UCSD-AML1 (cell line): ENCODE measurements at regions not wholly inside any gene's neighbourhood (a gene's known extent, or its start where the extent isn't known, plus 50 kb on each side); places are given as distances from the start of the nearest gene placed in this dataset.

Experiments
- DNase-seq: peaks from one replicate; lab custom pipeline; 2025; ENCODE audit not compliant: unreplicated experiment; lab: John Stamatoyannopoulos, UW

DNA sequence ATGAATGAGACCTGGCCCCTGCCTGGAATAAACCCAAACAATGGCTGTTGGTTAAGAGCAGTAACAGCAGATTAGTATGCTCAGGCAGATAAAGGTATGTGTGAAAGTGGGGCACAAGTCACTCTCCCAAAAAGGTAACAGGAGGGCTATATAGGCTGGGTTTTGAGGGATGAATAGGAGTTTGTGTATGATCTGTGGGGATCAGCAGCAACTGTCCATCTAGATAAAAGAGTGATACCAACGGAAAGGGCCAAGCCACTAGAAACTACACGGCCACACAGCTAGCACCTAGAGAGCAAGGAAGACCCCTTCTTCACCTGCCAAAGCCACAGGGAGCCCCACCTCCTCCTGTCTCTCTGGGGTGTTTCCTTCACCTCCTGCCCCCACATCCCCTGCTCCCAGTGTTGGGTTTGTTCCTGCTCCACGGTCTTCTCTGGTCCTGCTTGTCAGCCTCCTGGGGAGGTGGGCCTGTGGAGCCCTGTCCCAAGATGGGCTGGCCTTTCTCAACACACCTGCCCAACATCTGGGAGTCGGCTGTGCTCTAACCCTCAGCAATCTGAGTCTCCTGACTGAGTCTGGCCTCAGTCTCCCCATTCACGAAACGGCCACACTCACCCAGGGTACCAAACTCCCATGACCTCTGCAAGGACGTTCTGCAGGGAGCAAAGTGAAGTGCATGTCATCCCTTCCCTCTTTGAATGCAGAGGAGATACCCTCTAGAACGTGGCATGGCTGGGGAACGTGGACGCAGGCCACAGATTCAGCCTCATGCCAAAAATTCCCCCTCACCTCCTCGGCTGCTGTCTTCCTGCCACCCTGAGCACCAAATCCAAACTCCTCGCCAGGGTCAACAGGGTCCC lies 108.2 kb downstream of the NCOR2 start:
- no peak for DNase-seq

DNA sequence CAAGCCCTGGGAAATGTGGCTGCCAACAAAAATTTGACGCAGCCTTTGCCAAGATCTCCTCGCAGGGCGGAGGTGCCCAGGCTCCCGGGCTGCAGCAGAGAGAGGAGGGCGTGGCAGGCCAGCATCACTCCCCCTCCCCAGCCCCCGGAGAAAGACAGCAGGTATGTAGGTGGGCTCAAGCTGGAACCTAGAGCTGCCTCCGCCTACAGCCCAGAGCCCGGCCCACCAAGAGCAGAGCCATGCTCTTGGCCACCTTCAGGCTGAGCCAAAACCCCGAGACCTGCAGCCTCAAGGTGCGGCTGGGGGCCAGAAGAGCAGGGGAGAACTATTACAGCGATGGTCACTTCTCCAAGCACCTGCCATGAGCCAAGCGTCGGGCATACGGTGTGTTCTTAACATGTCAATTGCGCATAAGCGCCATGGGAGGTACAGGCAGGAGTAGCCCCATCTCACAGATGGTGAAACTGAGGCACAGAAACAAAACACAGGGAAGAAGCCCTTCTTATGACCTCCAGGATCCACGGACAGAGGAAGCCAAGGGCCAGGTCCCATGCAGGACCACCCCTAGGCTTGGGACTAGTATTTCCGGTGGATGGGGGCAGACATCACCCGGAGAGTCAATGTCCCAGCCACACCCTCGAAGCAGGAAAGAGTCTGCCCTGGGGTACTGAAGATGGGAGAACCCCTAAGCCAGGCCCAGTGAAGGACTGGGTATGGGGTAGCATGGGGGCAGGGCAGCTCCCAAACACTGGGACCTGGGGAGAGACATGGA lies 109.0 kb downstream of the NCOR2 start:
- no peak for DNase-seq

DNA sequence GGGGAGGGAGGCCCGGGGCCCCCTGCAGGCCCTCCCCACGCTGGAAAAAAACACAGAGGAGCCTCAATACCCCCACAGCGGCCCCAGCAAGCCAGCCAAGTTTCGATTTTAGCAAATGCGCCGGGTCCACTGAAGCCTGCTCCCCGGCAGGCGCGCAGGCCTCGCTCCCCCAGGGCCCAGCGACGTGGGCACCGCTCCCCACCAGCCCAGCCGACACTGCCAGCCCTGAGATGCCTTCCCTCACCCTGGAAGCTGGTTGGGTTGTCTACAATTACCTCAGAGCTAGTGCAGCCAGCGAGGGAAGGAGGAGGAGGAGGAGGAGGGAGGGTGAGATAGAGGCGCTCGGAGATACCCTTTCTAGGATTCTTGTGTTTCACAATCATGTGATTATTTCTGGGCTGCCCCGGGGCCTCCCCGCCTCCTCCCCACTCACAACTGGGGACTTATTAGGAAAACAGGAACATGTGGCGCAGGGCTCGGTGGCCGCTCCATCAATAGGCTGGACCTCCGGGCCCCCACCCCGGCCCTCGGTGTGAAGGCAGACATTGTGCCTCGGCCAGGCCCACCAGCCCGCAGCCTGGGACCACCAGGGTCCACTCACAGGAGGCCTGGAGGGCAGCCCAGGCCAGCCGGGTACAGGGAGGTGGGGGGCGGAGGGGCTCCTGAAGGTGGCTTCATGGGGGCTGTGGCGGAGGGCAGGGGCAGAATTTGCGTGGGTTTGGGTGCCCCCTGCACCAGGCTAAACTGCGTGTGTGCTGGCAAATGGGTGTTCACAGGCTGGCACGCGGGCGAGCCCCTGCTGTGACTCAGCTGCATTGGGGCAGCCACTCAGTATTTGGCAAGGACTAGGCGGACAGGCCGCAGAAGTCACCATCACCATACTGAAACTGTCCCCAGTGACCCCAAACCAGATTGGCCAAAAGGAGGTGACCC lies 109.9 kb downstream of the NCOR2 start:
- DNase-seq = peak; percentile 74

DNA sequence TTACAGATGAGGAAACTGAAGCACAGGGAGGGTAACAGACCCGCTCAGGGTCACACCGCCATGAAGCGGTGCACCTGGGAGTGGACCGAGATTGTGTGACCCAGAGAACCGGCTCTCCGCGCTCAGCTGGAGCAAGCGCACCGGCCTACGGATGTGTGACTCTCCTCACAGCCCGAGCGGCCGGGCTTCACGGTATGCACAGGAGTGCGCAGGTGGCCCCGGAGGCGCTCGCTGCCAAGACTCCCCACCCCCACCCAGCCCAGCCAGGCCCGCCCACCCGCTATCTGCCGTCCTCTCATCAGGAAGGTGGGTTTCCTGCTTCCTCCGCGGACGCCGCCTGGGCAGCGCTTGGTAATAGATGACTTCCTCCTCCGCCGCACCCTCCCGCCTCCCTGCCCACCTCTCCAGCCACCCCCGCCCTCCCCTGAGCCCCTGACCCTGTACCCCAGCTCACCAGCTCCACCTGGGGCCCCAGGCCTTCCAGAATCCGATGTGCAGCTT lies 110.7 kb downstream of the NCOR2 start:
- DNase-seq = peak; percentile 82

DNA sequence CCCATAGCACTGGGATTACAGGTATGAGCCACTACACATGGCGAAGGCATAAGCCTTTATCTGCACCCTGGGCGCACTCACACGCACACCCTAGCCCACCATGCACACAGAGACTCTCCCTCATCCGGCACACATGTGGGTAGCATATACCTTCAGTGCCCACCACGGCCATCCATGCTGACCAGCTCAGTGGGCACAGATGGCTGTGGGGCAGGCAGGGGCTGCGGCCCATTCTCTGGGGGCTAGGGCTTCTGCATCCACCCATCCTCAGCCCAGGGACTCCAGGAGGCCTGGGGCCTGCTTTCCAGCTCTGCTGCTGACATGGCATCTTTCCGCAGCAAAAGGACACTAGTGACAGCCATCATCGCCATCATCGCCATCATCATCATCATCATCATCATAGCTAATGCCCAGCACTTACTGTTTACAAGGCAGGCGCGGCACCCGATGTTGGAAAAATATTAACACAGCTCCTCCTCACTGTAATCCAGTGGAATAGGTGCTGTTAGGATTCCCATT lies 111.2 kb downstream of the NCOR2 start:
- no peak for DNase-seq

DNA sequence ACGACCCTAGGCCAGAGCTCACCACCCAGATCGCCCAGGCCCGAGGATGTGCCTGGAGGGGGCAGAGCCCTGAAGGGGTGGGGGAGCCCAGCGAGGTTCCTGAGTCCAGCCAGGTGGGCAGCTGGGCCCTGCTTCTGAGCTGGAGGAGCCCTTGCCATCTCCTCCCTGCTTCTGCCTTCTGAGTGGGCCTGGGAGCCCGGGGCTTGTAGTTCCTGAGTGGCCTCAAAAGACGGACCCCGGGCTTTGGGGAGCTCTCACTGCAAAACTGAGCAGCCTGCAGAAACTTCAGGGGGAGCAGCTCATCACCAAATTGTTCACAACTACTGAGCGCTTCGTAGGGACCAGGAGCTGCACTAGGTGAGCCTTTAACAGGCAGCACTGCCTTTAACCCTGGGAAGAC lies 112.1 kb downstream of the NCOR2 start:
- DNase-seq = no peak

DNA sequence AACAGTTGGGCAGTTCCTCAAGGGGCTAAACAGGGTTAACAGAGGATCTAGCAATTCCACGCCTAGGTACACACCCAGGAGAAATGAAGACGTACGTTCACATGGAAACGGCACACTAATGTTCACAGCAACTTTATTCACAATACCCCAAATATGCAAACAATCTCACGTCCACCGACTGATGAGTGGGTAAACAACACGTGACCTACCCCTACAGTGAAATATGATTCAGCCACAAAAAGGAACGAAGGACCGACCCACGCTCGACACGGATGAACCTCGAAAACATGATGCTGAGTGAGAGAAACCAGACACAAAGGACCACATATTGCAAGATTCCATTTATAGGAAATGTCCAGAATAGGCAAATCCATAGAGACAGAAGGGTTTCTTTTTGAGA lies 112.7 kb downstream of the NCOR2 start:
- DNase-seq = no peak

DNA sequence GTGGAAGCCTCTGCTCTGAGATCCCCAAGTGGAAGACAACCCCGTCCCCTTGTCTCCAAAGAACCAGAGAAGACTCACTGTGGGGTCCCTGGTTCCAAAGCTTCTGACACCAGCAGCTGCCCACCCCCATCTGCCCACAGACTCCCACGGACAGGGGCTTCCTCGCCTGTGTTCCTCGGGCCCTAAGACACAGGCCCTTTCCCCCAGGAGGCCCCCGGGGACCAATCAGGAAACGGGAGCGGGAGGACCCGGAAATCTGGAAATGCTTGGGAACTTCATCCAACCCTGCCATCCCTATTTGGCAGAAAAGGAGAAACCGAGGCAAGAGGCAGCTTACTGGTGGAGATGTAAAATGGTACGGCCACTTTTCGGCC lies 113.1 kb downstream of the NCOR2 start:
- no peak for DNase-seq

DNA sequence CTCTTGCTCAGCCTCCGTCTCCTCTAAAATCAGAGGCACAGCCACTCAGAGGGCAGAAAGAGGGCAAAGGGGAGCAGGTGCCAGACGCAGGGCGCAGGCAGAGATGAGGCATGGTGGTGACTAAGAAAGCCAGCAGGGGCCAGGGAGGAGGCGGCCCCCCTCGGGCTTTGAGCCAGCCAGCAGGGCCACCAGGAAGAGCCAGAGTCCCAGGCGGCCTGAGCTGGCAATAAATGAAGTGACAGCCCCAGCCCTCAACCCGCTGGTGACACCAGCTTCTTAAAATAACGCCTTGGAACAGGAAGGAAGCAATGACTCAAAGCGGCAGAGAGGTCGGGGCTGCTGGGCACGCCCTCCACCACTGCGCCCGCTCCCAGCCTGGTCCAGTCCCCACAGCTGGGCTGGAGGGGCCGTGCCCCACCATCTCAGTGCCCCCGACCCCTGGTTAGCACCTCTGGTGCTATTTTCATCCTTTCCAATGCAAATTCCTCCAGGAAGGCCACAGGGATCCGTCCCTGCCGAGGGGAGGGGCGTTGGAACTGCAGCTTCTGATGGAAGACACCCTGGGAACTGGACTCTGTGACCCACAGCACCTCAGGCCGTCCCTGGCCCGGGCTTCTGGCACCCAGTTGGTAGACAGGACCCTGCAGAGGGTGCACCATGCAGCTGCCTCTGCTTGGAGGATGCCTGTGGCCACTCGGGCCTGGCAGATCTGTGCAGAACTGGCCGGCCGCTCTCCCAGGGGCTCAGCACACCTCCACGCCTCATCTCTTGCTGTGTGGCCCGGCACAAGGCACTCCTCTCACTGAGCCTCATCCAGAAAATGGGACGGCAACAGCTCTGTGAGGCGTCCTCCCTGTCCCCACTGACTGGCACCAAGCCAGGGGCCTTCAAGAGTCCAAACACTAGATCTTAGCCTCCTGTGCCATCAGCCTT lies 113.7 kb downstream of the NCOR2 start:
- DNase-seq = peak; percentile 88

DNA sequence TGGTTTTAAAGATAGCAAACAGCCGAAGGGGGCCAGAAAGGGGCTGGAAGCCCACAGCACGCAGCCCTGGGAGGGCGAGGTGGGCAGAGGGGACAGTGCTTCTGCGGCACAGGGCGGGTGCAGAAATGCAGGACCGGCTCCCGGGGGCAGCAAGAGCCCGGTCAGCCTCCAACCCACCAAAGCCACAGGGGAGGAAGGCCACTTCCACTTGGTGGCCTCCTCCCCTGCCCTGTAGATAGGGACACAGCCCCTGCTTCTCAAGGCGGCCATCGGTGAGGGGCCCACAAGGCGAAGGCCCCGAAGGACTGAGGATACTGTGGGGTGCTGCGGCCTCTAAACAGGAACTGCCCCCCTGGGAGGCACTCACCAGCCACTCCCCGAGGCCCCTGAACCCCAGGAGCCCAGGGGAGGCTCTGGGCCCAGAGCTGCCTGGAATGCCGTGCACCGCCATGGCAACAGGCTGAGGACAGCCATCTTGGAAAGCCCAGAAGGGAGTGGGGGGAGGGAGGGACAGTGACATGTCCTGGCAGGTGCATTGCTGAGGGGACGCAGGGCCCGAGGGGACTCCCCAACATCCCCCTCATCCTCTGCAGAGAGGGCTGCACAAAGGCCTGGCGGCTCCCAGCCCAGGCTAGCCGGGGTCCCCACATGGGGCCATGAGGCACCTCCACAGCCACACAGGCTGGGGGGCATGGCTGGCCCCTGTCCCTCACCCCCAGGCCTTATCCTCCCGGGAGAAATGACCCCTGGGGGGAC lies 114.7 kb downstream of the NCOR2 start:
- no peak for DNase-seq

DNA sequence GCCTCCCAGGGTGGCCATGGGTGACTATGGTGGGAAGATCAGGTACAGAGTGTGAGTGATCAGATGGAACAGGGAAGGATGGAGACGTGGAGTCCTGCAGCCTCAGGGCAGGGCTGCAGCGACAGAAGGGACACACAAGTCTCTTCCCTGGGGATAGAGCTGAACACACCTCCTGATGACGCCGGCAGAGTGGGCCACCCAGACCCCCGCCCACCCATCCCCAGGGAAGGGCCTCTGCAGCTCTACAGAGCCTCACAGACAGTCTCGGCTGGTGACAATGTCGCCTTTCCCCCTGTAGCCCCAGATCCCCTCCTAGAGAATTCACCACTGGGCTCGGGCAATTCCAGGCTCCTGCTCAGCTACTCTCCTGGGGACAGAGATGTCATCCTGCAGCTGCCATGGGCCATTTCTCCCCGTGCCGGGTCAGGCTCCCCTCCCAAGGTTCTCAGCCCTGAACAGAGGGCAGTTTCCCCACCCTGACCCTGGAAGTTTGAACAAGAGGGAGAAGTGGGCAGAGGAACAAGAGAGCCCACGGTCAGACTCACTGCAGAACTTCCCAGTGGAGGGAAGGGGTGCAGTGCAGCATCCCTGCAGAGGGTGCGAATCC lies 115.7 kb downstream of the NCOR2 start:
- no peak for DNase-seq

DNA sequence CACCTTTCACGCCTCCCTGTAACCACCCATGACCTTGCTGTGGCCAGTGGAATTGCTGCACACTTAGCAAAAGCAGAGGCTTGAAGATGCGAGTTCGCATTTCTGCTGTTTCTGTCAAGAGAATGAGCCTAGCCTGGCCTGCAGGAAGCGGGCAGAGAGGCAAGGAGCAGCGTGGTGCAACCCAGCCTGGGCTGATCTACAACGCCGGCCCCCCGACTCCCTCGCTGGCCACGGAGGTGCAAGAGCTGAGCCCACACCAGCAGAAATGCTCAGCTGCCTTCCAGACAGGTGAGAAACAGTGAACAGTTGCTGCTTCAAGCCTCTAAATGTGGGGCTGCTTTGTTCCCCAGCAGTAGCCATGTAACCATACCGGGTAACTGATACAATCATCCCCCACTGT lies 116.4 kb downstream of the NCOR2 start:
- no peak for DNase-seq

DNA sequence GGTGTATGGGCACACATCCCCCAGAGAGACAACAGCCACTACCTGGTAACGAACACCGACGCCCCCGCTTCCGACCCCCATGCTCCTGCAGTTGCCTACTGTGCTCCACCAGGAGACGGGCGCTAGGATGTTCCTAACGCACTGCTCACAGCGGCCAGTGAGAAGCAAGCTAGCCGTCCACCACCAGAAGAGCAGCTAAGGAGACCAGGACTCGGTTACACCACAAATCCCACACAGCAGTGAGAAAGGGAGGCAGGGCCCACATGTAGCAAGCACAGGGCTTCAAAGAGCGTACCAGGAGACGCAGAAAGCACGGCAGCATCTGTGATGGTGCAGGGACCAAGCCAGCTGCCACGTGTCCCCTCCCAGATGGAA lies 117.0 kb downstream of the NCOR2 start:
- DNase-seq = no peak

DNA sequence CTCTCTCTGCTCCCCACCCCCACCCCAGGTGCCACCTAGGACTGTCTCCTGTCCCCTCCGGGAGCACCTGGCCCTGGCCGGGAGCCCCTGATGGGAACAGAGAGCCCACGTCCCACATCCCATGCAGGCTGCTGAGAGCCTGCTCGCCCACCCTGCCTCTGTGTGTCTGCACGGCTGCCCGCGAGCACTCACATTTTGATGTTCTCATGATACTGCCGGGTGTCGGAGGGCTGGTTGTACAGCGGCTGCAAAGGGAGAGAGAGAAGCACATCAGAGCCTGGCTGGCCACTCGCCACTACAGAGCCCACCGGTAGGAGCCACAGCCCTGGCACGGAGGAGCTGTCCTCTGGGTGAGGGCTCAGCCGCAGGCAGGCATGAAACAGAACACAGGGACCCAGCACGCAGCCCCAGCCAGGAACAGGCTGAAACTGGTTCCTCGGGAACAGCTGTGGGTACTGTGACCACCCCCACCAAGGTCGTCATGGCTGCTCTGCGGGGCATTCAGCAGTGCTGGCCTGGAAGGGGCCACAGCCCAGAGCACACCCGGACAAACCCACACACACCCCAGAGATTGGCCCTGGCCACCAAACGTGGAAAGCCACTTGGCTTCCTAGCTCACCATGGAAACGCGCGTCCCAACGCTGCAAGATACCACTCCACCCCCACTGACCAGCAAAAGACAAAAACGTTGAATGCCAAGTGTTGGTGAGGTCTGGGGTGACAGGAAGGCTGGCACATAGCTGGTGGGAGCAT lies 117.6 kb downstream of the NCOR2 start:
- no peak for DNase-seq

DNA sequence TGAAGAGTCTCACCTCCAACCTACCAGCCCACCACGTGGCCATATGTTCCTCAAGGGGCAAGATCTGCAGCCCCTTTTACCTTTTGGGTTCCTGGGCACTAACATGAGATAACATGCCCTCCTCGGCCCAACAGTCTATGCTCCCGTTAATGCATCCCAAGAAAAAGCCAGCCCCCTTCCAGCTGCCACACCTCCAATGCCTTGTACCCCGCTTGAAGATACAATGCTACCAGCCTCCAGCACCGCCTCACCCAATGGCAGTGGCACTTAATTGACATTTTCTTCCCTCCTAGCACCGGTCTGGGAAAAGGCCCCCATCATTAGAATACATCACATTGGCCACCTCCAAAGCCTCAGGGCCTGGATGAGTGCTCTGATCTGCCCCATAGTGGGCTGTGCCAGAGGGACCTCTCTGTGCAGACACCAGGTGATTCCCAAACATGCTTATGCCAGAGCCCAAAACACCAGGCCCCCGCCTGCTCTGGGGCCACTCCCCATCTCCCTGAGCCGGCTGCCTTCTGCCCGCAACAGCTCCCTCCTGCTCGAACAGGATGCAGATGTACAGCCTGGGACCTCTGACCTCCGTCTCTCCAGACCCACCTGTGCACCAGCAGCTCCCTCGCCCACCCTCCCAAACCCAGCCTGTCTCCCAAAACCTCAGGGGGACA lies 118.3 kb downstream of the NCOR2 start:
- no peak for DNase-seq

DNA sequence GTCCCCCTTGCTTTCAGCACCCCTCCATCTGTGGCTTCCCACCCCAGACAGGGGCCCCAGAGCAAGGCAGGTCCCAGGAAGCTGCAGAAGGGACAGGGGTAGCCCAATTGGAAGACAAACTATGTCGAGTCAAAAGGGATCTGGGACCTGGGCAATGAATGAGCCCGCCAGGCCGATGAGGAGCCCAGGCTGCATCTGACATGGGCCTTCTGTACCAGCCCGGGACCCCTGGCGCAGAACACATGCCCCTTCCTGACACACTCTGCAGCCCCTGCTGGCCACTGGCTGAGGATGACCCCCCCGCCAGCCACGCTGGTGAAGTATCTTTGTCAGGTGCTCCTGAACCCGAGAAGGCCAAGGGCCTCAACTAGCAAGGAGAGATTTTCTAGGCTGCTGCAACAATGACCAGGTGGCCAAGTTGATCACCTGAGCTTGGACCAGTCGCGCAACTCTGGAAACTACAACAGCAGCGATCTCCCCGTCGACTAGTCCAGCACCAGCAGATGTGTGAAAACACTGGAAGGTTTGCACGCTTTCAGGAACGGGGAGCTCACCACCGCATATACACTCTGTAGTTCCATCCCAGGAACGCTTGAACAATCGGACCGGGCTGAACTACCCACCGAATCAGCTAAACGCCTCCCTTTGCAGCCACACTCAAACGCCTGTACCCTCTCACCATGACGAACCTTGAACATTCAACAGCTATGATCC lies 119.0 kb downstream of the NCOR2 start:
- no peak for DNase-seq

DNA sequence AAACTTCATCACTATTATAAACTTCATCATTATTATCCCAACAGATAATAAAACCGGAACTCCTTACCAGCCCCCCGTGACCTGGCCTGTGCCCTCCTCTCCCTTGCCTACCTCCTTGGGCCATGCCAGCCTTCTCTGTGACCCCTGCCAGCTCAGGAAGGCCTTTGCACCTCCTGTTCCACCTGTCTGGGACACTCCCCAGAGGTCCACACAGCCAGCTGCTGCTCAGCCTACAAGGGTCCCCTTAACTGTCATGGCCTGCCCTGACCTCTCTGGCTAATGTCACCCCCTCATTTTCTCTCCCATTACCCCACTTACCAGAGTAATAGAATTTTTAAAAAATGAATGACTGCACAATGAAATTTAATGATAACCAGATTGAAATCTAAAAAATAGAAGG lies 121.0 kb downstream of the NCOR2 start:
- no peak for DNase-seq
